OCI-M1 (cell line): ENCODE measurements at regions not wholly inside any gene's neighbourhood (a gene's known extent, or its start where the extent isn't known, plus 50 kb on each side); places are given as distances from the start of the nearest gene placed in this dataset.
A peak's percentile ranks its signal among the peaks of the same experiment; 100 is the strongest.
"Not testable (repeated sequence)": the region's sequence is repeated elsewhere in the genome, so short reads cannot be mapped to it uniquely, and the experiment has no call there.

Source experiments
- DNase-seq: peaks from one replicate; lab custom pipeline; 2025; lab: John Stamatoyannopoulos, UW

- DNase-seq, result no peak
Measured at GRCh38 chr1:199522936-199523335, 504.6 kb upstream of the NR5A2 start.

- DNase-seq, result no peak
Measured at GRCh38 chr1:199529324-199529723, 498.2 kb upstream of the NR5A2 start.

- peak; percentile 17 for DNase-seq
Measured at GRCh38 chr1:199533361-199533760, 494.1 kb upstream of the NR5A2 start.

- peak; percentile 32 for DNase-seq
Measured at GRCh38 chr1:199545780-199546179, 481.7 kb upstream of the NR5A2 start.

- DNase-seq, result no peak
Measured at GRCh38 chr1:199546323-199546722, 481.2 kb upstream of the NR5A2 start.

- no peak for DNase-seq
Measured at GRCh38 chr1:199549421-199549820, 478.1 kb upstream of the NR5A2 start.

GRCh38 chr1:199550199-199551065 lies 477.1 kb upstream of the NR5A2 start:
- peak; percentile 58 for DNase-seq

- peak; percentile 86 for DNase-seq
Measured at GRCh38 chr1:199551967-199552565, 475.4 kb upstream of the NR5A2 start.

GRCh38 chr1:199553104-199553503 lies 474.4 kb upstream of the NR5A2 start:
- DNase-seq, result no peak

GRCh38 chr1:199561334-199561733 lies 466.2 kb upstream of the NR5A2 start:
- no peak for DNase-seq

- DNase-seq, result no peak
Measured at GRCh38 chr1:199573047-199573446, 454.5 kb upstream of the NR5A2 start.

GRCh38 chr1:199574950-199575349 lies 452.6 kb upstream of the NR5A2 start:
- DNase-seq, result peak; percentile 35

- no peak for DNase-seq
Measured at GRCh38 chr1:199580300-199580699, 447.2 kb upstream of the NR5A2 start.

- no peak for DNase-seq
Measured at GRCh38 chr1:199585392-199585791, 442.1 kb upstream of the NR5A2 start.

GRCh38 chr1:199590708-199591107 lies 436.8 kb upstream of the NR5A2 start:
- no peak for DNase-seq

GRCh38 chr1:199591468-199591867 lies 436.0 kb upstream of the NR5A2 start:
- DNase-seq, result no peak

GRCh38 chr1:199593475-199593874 lies 434.0 kb upstream of the NR5A2 start:
- DNase-seq, result no peak

- not testable (repeated sequence) for DNase-seq
Measured at GRCh38 chr1:199596448-199596847, 431.1 kb upstream of the NR5A2 start.

GRCh38 chr1:199597152-199597551 lies 430.4 kb upstream of the NR5A2 start:
- no peak for DNase-seq

GRCh38 chr1:199608414-199608813 lies 419.1 kb upstream of the NR5A2 start:
- DNase-seq, result no peak

GRCh38 chr1:199612976-199613774 lies 414.3 kb upstream of the NR5A2 start:
- peak; percentile 76 for DNase-seq

GRCh38 chr1:199616947-199617346 lies 410.6 kb upstream of the NR5A2 start:
- no peak for DNase-seq

GRCh38 chr1:199619223-199619622 lies 408.3 kb upstream of the NR5A2 start:
- no peak for DNase-seq
